ENCODE measurements at regions not wholly inside any gene's neighbourhood (a gene's known extent, or its start where the extent isn't known, plus 50 kb on each side); places are given as distances from the start of the nearest gene placed in this dataset.

DNA sequence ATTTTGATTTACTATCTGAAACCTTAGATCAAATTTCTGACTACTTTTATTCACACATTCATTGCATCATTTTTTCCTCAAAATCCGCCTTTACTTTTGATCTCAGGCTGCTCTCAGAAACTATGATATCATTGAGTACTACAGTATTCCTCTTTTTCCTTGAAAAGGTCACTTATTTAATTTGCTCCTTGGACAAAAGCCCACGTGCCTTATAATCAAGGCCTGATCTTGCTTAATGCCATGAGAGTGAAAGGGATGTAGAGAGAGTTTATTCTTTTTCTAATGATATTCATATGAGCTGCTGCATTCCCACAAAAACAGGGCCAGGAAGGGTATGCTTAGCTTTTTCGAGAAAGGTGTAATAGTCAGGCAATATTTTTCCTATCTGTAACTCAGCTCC, 327.0 kb downstream of the ETS1 start:
- Histone ChIP-seq H3K36me3 (no peaks in the 10 kb centered on the region), H3K9me3 (no peaks in the 10 kb centered on the region), H3K4me1 (no peaks in the 10 kb centered on the region), H3K27me3 (no peaks in the 10 kb centered on the region), H3K4me3 (no peak overlapping the region), H3K27ac (no peak overlapping the region)
- intact Hi-C loops (cut with DNase I) = no loop called here
- TF ChIP-seq CTCF (IDR thresholded peaks at IDR 0.05) = no peak
- no peak for DNase-seq (ENCODE audit: low spot score in 2 of 2)

DNA sequence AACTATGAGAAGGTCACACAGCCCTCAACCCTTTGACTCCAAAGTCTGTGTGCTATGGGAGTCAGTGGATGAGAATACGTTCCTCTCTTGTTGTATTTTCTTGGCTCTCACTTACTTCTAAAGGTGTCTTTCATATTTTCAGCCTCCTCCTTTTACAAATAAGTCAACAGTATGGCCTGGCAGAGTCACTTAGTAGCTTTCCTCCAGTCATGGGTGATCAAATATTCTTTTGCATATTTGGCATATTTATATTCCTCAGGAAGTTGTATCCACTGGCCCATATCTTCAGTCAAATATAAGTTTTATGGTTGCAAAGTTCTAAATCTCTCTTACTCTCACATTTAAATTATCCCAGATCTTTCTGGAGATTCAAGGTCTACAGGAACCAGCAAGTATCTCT, 327.5 kb downstream of the ETS1 start:
- no peaks in the 10 kb centered on the region for H3K36me3 ChIP-seq
- intact Hi-C loops (cut with DNase I) = no loop called here
- no peak for TF ChIP-seq CTCF (IDR thresholded peaks at IDR 0.05)

GRCh38 chr11:128254941-128255340, 332.4 kb downstream of the ETS1 start:
- no peak overlapping the region for H3K27ac ChIP-seq
- DNase-seq (ENCODE audit: low spot score in 2 of 2) = no peak
- no peaks in the 10 kb centered on the region for H3K4me1 ChIP-seq
- H3K4me3 ChIP-seq = no peak overlapping the region
- intact Hi-C loops (cut with DNase I) = no loop called here
- no peaks in the 10 kb centered on the region for H3K27me3 ChIP-seq
- H3K36me3 ChIP-seq = no peaks in the 10 kb centered on the region
- no peaks in the 10 kb centered on the region for H3K9me3 ChIP-seq
- no peak for TF ChIP-seq CTCF (IDR thresholded peaks at IDR 0.05)

More for the DNA sequence above, 327.5 kb downstream of the ETS1 start:
- Histone ChIP-seq H3K27me3 (no peaks in the 10 kb centered on the region), H3K4me3 (no peak overlapping the region), H3K4me1 (no peaks in the 10 kb centered on the region), H3K9me3 (no peaks in the 10 kb centered on the region), H3K27ac (no peak overlapping the region)
- DNase-seq (ENCODE audit: low spot score in 2 of 2) = no peak

DNA sequence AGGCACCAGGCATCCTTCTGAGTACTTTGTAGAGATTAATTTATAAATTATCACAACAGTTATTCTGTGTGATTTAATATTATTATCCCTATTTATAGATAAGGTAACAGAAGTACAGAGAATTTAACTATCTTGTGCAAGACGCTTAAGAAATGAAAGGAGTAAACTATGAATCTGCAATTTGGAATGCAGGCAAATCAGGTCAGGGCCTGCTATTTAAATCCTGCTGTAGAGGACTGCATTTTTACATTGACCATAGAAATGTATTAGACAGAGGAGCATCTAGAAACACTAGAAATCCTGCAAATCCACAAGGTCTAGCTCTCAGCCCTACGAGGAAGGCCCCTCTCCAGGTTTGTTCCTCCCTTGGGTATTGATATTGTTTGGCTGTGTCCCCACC, 336.2 kb downstream of the ETS1 start:
- DNase-seq (ENCODE audit: low spot score in 2 of 2) = no peak
- no peak overlapping the region for H3K4me3 ChIP-seq
- TF ChIP-seq CTCF (IDR thresholded peaks at IDR 0.05) = no peak

DNA sequence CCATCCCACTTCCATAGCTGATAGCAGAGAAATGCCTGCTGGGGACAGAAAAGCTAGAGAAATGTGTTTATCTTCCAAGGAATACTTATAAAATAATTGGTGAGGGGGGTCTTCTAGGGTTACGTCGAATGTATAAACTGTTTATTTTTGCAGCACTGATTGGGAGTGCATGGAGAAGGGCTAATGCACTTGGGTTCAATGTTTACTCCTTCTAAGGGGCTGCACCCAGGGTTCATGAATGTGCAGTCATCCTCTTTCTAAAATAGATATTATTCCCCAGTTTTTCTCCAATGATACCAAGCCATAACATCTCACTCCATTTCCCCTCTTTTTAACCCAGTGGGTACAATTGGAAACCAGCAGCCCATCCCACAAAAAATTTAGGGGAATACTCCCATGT, 336.9 kb downstream of the ETS1 start:
- Histone ChIP-seq H3K9me3 (no peaks in the 10 kb centered on the region), H3K36me3 (no peaks in the 10 kb centered on the region), H3K4me1 (no peaks in the 10 kb centered on the region), H3K27ac (no peak overlapping the region), H3K4me3 (no peak overlapping the region), H3K27me3 (no peaks in the 10 kb centered on the region)
- intact Hi-C loops (cut with DNase I) = no loop called here
- TF ChIP-seq CTCF (IDR thresholded peaks at IDR 0.05) = no peak
- no peak for DNase-seq (ENCODE audit: low spot score in 2 of 2)

More for the DNA sequence above, 336.2 kb downstream of the ETS1 start:
- H3K27ac ChIP-seq = no peak overlapping the region
- H3K36me3 ChIP-seq = no peaks in the 10 kb centered on the region
- H3K9me3 ChIP-seq = no peaks in the 10 kb centered on the region
- intact Hi-C loops (cut with DNase I) = no loop called here
- no peaks in the 10 kb centered on the region for H3K27me3 ChIP-seq
- H3K4me1 ChIP-seq = no peaks in the 10 kb centered on the region
